Keratinocyte (primary cell): ENCODE measurements at regions not wholly inside any gene's neighbourhood (a gene's known extent, or its start where the extent isn't known, plus 50 kb on each side); places are given as distances from the start of the nearest gene placed in this dataset.
"Not testable (repeated sequence)": the region's sequence is repeated elsewhere in the genome, so short reads cannot be mapped to it uniquely, and the experiment has no call there.

ENCODE experiments used
- DNase-seq: peaks from one replicate; pipeline ENCODE4 v3.0.0-alpha.2; 2011; ENCODE audit warnings: low read depth, missing footprints, low spot score
- FAIRE-seq: peaks from 2 replicates; lab custom pipeline; 2011; peaks lifted over from hg19 to GRCh38; lab: Jason Lieb, UNC
- H2AFZ ChIP-seq: 2 replicates; pipeline ENCODE4 v1.6.0; 2012; ENCODE audit warnings: low read length, control low read depth, inconsistent platforms; ENCODE audit not compliant: control insufficient read depth
- H3K27ac ChIP-seq: 2 replicates; pipeline ENCODE4 v1.5.1; 2011; ENCODE audit warnings: low read length; ENCODE audit not compliant: control insufficient read depth, insufficient read depth
- H3K27me3 ChIP-seq: 3 replicates; pipeline ENCODE4 v1.6.0; 2011; ENCODE audit warnings: low read length; ENCODE audit not compliant: control insufficient read depth, insufficient read depth; ENCODE audit errors: extremely low read depth
- H3K36me3 ChIP-seq, 2 experiments: 2 replicates in 1 of 2; 3 replicates in 1 of 2; pipeline ENCODE4 v1.5.1; 2011; ENCODE audit warnings: low read length in 2 of 2, mild to moderate bottlenecking in 1 of 2; ENCODE audit not compliant: control insufficient read depth in 2 of 2, insufficient read depth in 2 of 2; ENCODE audit errors: extremely low read depth in 1 of 2
- H3K4me1 ChIP-seq: 3 replicates; pipeline ENCODE4 v1.5.1; 2011; ENCODE audit warnings: low read length; ENCODE audit not compliant: control insufficient read depth, insufficient read depth; ENCODE audit errors: extremely low read depth
- H3K4me2 ChIP-seq: 3 replicates; pipeline ENCODE4 v1.6.0; 2011; ENCODE audit warnings: low read depth, low read length; ENCODE audit not compliant: control insufficient read depth, insufficient read depth; ENCODE audit errors: extremely low read depth
- H3K4me3 ChIP-seq, 3 experiments: fragments of 200-600 bp in 1 of 3; sonication (generic) in 1 of 3; 2 replicates in 2 of 3; 3 replicates in 1 of 3; pipeline ENCODE4 v1.5.1; 2011 to 2016; ENCODE audit warnings: low read length in 3 of 3, mild to moderate bottlenecking in 3 of 3, control low read depth in 2 of 3, inconsistent platforms in 1 of 3, low read depth in 1 of 3, mixed read lengths in 1 of 3, mixed run types in 1 of 3, moderate library complexity in 1 of 3; ENCODE audit not compliant: control insufficient read depth in 2 of 3, insufficient read depth in 2 of 3; ENCODE audit errors: extremely low read depth in 1 of 3
- H3K79me2 ChIP-seq: 2 replicates; pipeline ENCODE4 v1.6.0; 2012; ENCODE audit warnings: low read length; ENCODE audit not compliant: control insufficient read depth, insufficient read depth
- H3K9ac ChIP-seq: 3 replicates; pipeline ENCODE4 v1.6.0; 2011; ENCODE audit warnings: low read length; ENCODE audit not compliant: control insufficient read depth, insufficient read depth; ENCODE audit errors: extremely low read depth
- H3K9me1 ChIP-seq: 3 replicates; pipeline ENCODE4 v1.6.0; 2011; ENCODE audit warnings: low read length; ENCODE audit not compliant: control insufficient read depth, insufficient read depth; ENCODE audit errors: extremely low read depth
- H3K9me3 ChIP-seq: 2 replicates; pipeline ENCODE4 v1.5.1; 2012; ENCODE audit warnings: low read depth, low read length; ENCODE audit not compliant: control insufficient read depth
- H4K20me1 ChIP-seq: 3 replicates; pipeline ENCODE4 v1.6.0; 2011; ENCODE audit warnings: low read length; ENCODE audit not compliant: control insufficient read depth, insufficient read depth; ENCODE audit errors: extremely low read depth
- dilution Hi-C: fragments of 300-500 bp; cut with MboI; formaldehyde crosslinking; loops from one replicate; pipeline ENCODE4 v1.7.0; 2020; ENCODE audit warnings: low sequenced_read_pairs; ENCODE audit not compliant: extremely low pct_ligation_motif_present

DNA sequence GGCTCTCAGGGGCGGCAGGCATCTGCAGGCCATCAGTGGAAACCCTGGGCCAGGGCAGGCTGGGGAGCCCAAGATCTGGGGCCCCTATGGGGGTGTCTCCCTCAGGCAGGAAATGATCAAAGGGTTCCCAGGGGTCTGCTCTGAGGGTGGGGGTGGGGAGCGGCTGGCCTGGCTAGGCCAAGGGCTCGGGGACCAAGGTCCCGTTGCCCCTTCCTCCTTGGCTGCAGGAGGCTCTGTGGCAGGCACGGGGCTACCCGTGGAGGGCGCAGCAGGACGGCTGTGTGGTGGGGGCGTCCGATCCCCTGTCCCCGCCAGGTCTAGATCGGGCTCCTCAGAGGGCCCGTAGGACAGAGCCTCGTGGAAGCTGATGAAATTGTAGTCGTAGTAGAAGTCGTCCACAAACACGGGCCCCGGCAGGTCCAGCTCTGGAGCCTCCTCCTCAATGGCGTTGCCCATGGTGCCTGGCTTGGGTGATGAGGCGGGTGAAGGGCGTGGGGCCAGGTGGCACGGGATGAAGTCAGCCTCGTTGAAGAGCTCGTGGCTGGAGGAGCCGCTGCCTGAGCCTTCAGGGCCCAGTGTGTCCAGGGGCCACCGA lies 117.8 kb upstream of the AKAP13 start:
- H3K4me1 ChIP-seq, H2AFZ ChIP-seq, H3K9me1 ChIP-seq, H4K20me1 ChIP-seq, H3K9me3 ChIP-seq, H3K27me3 ChIP-seq, H3K4me2 ChIP-seq, H3K9ac ChIP-seq, H3K79me2 ChIP-seq, H3K27ac ChIP-seq, H3K36me3 ChIP-seq, DNase-seq, H3K4me3 ChIP-seq, FAIRE-seq, dilution Hi-C loops: not testable (repeated sequence)

DNA sequence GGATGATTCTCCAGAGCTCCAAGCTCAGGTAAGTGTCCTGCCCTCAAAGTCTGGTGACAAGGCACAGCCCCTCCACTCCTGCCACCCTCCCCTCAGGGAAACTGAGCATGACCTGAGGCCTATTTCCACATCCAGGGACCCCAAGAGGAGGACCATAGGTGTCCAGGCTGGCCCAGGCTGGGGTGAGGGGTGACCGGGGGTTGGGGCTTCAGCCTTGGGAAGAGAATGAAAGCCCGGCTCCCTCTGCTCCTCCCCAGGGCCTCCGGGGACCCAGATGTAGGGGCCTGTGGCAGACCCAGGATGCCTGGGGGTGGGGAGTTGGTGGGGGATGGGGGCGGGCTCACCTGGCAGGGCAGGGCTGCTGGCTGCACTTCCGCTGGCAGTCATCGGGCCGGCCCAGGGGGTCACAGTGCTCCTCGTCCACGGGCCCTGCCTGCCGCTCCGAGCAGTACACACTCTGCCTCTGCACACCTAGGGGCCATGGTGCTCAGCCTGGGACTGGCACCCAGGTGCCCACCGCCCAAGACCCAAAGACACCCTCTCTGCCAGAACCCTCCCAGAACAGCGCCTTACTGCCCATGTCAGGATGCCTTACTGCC lies 116.5 kb upstream of the AKAP13 start:
- H3K27ac ChIP-seq, H3K9me1 ChIP-seq, H3K4me3 ChIP-seq, H3K9me3 ChIP-seq, H3K4me1 ChIP-seq, H3K9ac ChIP-seq, H4K20me1 ChIP-seq, dilution Hi-C loops, FAIRE-seq, H2AFZ ChIP-seq, H3K4me2 ChIP-seq, H3K27me3 ChIP-seq, DNase-seq, H3K36me3 ChIP-seq, H3K79me2 ChIP-seq: not testable (repeated sequence)

DNA sequence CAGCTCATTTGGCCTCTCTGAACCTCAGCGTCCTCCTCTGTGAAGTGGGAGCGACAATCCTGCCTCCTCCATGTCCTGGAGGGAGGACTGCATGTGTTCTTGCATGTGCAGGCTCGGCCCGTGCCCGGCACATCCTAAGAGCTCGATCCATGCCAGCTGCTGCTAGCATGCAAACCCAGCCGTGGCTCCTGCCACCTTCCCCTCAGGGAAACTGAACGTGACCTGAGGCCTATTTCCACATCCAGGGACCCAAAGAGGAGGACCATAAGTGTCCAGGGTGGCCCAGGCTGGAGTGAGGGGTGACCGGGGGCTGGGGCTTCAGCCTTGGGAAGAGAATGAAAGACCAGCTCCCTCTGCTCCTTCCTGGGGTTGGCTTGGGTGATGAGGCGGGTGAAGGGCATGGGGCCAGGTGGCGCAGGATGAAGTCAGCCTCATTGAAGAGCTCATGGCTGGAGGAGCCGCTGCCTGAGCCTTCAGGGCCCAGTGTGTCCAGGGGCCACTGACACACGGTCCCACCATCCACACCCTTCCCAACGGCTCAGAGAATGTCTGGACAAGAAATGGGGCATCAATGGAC lies 115.7 kb upstream of the AKAP13 start:
- H3K27ac ChIP-seq, H3K36me3 ChIP-seq, H2AFZ ChIP-seq, H3K4me1 ChIP-seq, H3K9me3 ChIP-seq, dilution Hi-C loops, H4K20me1 ChIP-seq, H3K79me2 ChIP-seq, H3K27me3 ChIP-seq, H3K4me3 ChIP-seq, DNase-seq, FAIRE-seq, H3K9ac ChIP-seq, H3K4me2 ChIP-seq, H3K9me1 ChIP-seq: not testable (repeated sequence)

DNA sequence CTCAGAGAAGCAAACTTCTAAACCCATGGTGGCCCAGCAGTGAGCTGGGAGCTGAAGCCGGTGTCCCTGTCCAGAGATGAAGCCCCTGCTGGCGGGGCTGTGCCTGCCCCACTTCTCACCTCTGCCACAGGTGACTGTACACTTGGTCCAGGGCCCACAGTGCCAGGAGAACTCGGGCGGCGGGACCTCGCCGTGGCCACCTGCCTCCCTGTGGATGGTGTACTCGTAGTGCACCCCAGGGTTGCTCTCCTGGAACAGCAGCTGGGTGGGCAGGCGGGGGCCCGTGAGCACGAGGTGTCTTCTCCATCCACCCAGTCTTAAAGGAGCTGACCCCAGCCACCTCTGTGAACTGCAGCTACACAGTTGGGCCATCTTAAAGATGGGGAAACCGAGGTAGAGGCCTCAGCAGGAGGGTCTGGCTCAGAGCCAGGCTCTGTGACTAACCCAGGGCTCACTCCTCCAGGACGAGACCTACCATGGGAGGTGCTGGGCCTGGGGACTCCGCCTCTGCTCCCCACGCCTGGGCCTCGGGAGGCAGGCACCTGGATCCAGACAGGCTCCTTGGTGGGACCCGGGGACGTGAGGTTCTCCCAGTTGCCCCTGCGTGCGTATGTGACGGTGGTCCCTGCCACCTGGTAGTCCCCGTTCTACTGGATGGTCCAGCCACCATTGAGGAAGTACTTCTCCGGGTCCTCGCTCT lies 113.1 kb upstream of the AKAP13 start:
- H4K20me1 ChIP-seq, DNase-seq, H3K27me3 ChIP-seq, H3K79me2 ChIP-seq, H3K9ac ChIP-seq, H3K4me2 ChIP-seq, FAIRE-seq, H3K27ac ChIP-seq, H3K4me3 ChIP-seq, H3K9me1 ChIP-seq, H3K36me3 ChIP-seq, H2AFZ ChIP-seq, H3K4me1 ChIP-seq, dilution Hi-C loops, H3K9me3 ChIP-seq: not testable (repeated sequence)
